Mesenchymal stem cell (in vitro differentiated cells and primary cell): ENCODE measurements at regions not wholly inside any gene's neighbourhood (a gene's known extent, or its start where the extent isn't known, plus 50 kb on each side); places are given as distances from the start of the nearest gene placed in this dataset.

Experiments
- DNase-seq: peaks from one replicate; pipeline ENCODE4 v3.0.0-alpha.2; 2013
- H2AFZ ChIP-seq: one replicate; pipeline ENCODE4 v1.6.1; 2013; ENCODE audit warnings: low read depth, mild to moderate bottlenecking, control low read depth, inconsistent platforms, low read length, moderate library complexity
- H2AK5ac ChIP-seq: 2 replicates; pipeline ENCODE4 v1.6.1; 2013; ENCODE audit warnings: low read length, moderate library complexity, mild to moderate bottlenecking, inconsistent platforms; ENCODE audit not compliant: severe bottlenecking
- H2BK120ac ChIP-seq: one replicate; pipeline ENCODE4 v1.6.1; 2013; ENCODE audit warnings: low read depth, mild to moderate bottlenecking, inconsistent platforms, low read length, moderate library complexity
- H2BK12ac ChIP-seq, 2 experiments: one replicate each; pipeline ENCODE4 v1.6.1; 2013; ENCODE audit warnings: inconsistent platforms in 2 of 2, low read length in 2 of 2, mild to moderate bottlenecking in 2 of 2, moderate library complexity in 2 of 2, control low read depth in 1 of 2
- H2BK15ac ChIP-seq: one replicate; pipeline ENCODE4 v1.6.1; 2013; ENCODE audit warnings: mild to moderate bottlenecking, low read depth, inconsistent platforms; ENCODE audit not compliant: poor library complexity, severe bottlenecking
- H2BK5ac ChIP-seq: 2 replicates; pipeline ENCODE4 v1.6.1; 2013; ENCODE audit warnings: low read depth, mild to moderate bottlenecking, low read length, control low read depth, inconsistent platforms; ENCODE audit not compliant: poor library complexity, severe bottlenecking
- H3K14ac ChIP-seq, 2 experiments: one replicate each; pipeline ENCODE4 v1.6.1; 2013; ENCODE audit warnings: inconsistent platforms in 2 of 2, low read length in 2 of 2, control low read depth in 1 of 2, mild to moderate bottlenecking in 1 of 2, moderate library complexity in 1 of 2
- H3K18ac ChIP-seq, 2 experiments: one replicate each; pipeline ENCODE4 v1.6.1; 2013; ENCODE audit warnings: inconsistent platforms in 2 of 2, low read length in 2 of 2, control low read depth in 1 of 2, low read depth in 1 of 2, mild to moderate bottlenecking in 1 of 2
- H3K23ac ChIP-seq, 2 experiments: one replicate each; pipeline ENCODE4 v1.6.1; 2013; ENCODE audit warnings: inconsistent platforms in 2 of 2, low read length in 2 of 2, mild to moderate bottlenecking in 2 of 2, moderate library complexity in 2 of 2, control low read depth in 1 of 2
- H3K27ac ChIP-seq: 2 replicates; pipeline ENCODE4 v1.5.1; 2013; ENCODE audit warnings: mild to moderate bottlenecking, moderate library complexity, low read length, control low read depth, inconsistent platforms; ENCODE audit not compliant: poor library complexity, severe bottlenecking
- H3K27me3 ChIP-seq, 2 experiments: 2 replicates each; pipeline versions ENCODE4 v1.6.1 to v1.7.0; 2013; ENCODE audit warnings: low read length in 2 of 2, mild to moderate bottlenecking in 2 of 2, moderate library complexity in 2 of 2, control low read depth in 1 of 2, inconsistent platforms in 1 of 2; ENCODE audit not compliant: control insufficient read depth in 1 of 2, insufficient read depth in 1 of 2
- H3K36me3 ChIP-seq, 2 experiments: 2 replicates each; pipeline versions ENCODE4 v1.6.1 to v1.7.0; 2013; ENCODE audit warnings: low read length in 2 of 2, control low read depth in 1 of 2, inconsistent platforms in 1 of 2, low read depth in 1 of 2, mild to moderate bottlenecking in 1 of 2; ENCODE audit not compliant: insufficient read depth in 2 of 2, control insufficient read depth in 1 of 2
- H3K4ac ChIP-seq, 2 experiments: one replicate each; pipeline ENCODE4 v1.6.1; 2013; ENCODE audit warnings: inconsistent platforms in 2 of 2, low read length in 2 of 2, mild to moderate bottlenecking in 2 of 2, moderate library complexity in 2 of 2, control low read depth in 1 of 2, low read depth in 1 of 2
- H3K4me1 ChIP-seq: 2 replicates; pipeline ENCODE4 v1.6.1; 2013; ENCODE audit warnings: low read depth, low read length, control low read depth; ENCODE audit not compliant: control insufficient read depth, insufficient read depth
- H3K4me2 ChIP-seq: 2 replicates; pipeline ENCODE4 v1.6.1; 2013; ENCODE audit warnings: low read length, mild to moderate bottlenecking, inconsistent platforms; ENCODE audit not compliant: poor library complexity, severe bottlenecking
- H3K4me3 ChIP-seq, 2 experiments: 2 replicates each; pipeline versions ENCODE4 v1.5.1 to v1.7.0; 2013; ENCODE audit warnings: low read length in 2 of 2, mild to moderate bottlenecking in 2 of 2, control low read depth in 1 of 2, low read depth in 1 of 2; ENCODE audit not compliant: insufficient read depth in 1 of 2
- H3K79me1 ChIP-seq: replicated peaks from 2 replicates; pipeline ENCODE4 v1.6.1; 2013; ENCODE audit warnings: mild to moderate bottlenecking, control low read depth, low read length, inconsistent platforms; ENCODE audit not compliant: poor library complexity, severe bottlenecking
- H3K9ac ChIP-seq: 2 replicates; pipeline ENCODE4 v1.7.0; 2013; ENCODE audit warnings: mild to moderate bottlenecking, low read length, moderate library complexity
- H3K9me3 ChIP-seq: 2 replicates; pipeline ENCODE4 v1.7.0; 2013; ENCODE audit warnings: mild to moderate bottlenecking, low read length; ENCODE audit not compliant: control insufficient read depth
- H4K8ac ChIP-seq: one replicate; pipeline ENCODE4 v1.6.1; 2013; ENCODE audit warnings: inconsistent platforms, mild to moderate bottlenecking, low read length, moderate library complexity
- H4K91ac ChIP-seq: one replicate; pipeline ENCODE4 v1.6.1; 2013; ENCODE audit warnings: mild to moderate bottlenecking, low read length, inconsistent platforms
- WGBS: methylation state at CpG from one replicate; pipeline ENCODE4 v1.1.7; 2013; ENCODE audit warnings: mixed read lengths; 5-methylcytosine and 5-hydroxymethylcytosine counted together

DNA sequence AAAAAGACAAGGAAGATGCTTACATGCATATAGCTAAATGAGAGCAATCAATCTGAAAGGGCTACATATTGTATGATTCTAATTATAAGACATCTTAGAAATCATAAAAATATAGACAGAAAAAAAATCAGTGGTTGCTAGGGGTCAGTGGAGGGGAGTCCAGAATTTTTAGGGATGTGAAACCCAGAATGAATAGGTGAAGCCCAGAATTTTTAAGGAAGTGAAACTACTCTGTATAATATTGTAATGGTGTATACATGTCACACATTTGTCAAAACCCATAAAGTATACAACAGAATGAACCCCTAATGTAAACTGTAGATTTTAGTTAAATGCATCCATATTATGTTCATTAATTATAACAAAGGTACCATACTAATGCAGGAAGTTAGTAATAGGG lies 713.2 kb downstream of the FLRT2 start:
- H4K8ac ChIP-seq = no peak overlapping the region
- H3K14ac ChIP-seq = no peak overlapping the region
- H3K9ac ChIP-seq = no peak overlapping the region
- no peak overlapping the region for H2BK5ac ChIP-seq
- peaks cover 11% of the 10 kb centered on the region for H3K9me3 ChIP-seq
- no peaks in the 10 kb centered on the region for H3K36me3 ChIP-seq
- H3K4me1 ChIP-seq = no peaks in the 10 kb centered on the region
- H3K4me3 ChIP-seq = no peak overlapping the region
- H2BK12ac ChIP-seq = no peak overlapping the region
- no peak overlapping the region for H3K23ac ChIP-seq
- H3K4me2 ChIP-seq = no peak overlapping the region
- H3K4ac ChIP-seq = no peak overlapping the region
- no peak overlapping the region for H2BK15ac ChIP-seq
- no peak overlapping the region for H2AFZ ChIP-seq
- H3K27me3 ChIP-seq = no peaks in the 10 kb centered on the region
- no peaks in the 10 kb centered on the region for H3K79me1 ChIP-seq
- DNase-seq = no peak
- no peak overlapping the region for H2BK120ac ChIP-seq
- H3K27ac ChIP-seq = no peak overlapping the region
- no peak overlapping the region for H3K18ac ChIP-seq
- H4K91ac ChIP-seq = no peak overlapping the region
- no peak overlapping the region for H2AK5ac ChIP-seq

DNA sequence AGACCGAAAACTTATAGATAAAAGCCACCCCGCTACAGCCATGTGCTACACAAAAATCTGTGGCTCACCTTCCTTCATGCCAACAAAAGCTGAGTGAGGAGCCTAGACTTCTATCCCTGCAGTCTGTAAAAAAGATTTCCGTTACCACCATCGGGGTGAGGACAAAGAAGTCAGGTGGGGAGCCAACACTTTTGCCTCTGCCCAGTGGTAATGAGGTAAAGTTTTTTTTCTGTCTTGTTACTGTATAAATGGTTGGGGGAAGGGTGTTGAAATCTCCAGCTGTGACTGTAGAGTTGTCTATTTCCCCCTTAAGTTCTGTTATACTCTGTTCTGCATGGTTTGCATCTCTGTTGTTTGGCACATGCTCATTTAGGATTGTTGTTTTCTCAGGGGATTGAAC lies 707.8 kb downstream of the FLRT2 start:
- H3K9me3 ChIP-seq = peaks cover 31% of the 10 kb centered on the region
- no peak for DNase-seq
- H3K36me3 ChIP-seq = no peaks in the 10 kb centered on the region
- WGBS = 72% methylated on average over 4 of the region's 4 CpGs
- no peak overlapping the region for H3K9ac ChIP-seq
- H3K18ac ChIP-seq = no peak overlapping the region
- no peak overlapping the region for H2BK120ac ChIP-seq
- no peak overlapping the region for H4K91ac ChIP-seq
- H2BK5ac ChIP-seq = no peak overlapping the region
- H3K79me1 ChIP-seq = no peaks in the 10 kb centered on the region
- no peak overlapping the region for H2AK5ac ChIP-seq
- H3K4me3 ChIP-seq = no peak overlapping the region
- H3K14ac ChIP-seq = no peak overlapping the region
- no peak overlapping the region for H3K4ac ChIP-seq
- H4K8ac ChIP-seq = no peak overlapping the region
- no peak overlapping the region for H3K27ac ChIP-seq
- peak overlapping the region; percentile 27 for H2AFZ ChIP-seq
- no peak overlapping the region for H2BK15ac ChIP-seq
- no peaks in the 10 kb centered on the region for H3K4me1 ChIP-seq
- H3K23ac ChIP-seq = no peak overlapping the region
- H2BK12ac ChIP-seq = no peak overlapping the region
- no peak overlapping the region for H3K4me2 ChIP-seq
- H3K27me3 ChIP-seq = no peaks in the 10 kb centered on the region

DNA sequence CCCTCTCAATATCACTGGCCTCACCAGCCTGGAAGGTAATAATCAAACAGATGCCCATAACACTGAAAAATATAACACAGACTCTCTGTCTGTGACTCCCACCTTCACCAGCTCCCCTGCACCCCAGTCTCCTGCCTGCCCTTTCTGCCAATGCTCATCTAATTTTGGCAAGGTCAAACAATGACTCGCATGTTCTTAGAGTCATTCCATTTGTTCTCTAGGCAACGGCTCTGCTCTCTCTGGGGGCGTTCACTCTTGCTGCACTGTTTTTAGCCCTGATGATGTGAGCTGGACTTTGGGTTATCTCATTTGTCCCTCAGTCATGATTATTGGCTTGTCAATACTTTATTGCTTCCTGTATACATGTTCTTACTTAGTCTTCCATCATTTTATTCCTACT lies 691.8 kb downstream of the FLRT2 start:
- Histone ChIP-seq H3K9ac (no peak overlapping the region), H2AK5ac (no peak overlapping the region), H3K4me3 (no peak overlapping the region), H3K4me1 (peaks cover 2% of the 10 kb centered on the region), H2BK120ac (no peak overlapping the region), H3K27me3 (no peaks in the 10 kb centered on the region), H3K79me1 (no peaks in the 10 kb centered on the region), H2BK5ac (no peak overlapping the region), H3K27ac (no peak overlapping the region), H3K23ac (no peak overlapping the region), H4K91ac (no peak overlapping the region), H2AFZ (no peak overlapping the region), H3K9me3 (no peaks in the 10 kb centered on the region), H3K14ac (no peak overlapping the region), H3K36me3 (no peaks in the 10 kb centered on the region), H3K4ac (no peak overlapping the region), H2BK12ac (no peak overlapping the region), H3K18ac (no peak overlapping the region), H3K4me2 (no peak overlapping the region), H2BK15ac (no peak overlapping the region), H4K8ac (no peak overlapping the region)
- 24% methylated on average over 3 of the region's 3 CpGs for WGBS
- DNase-seq = peak; percentile 17

DNA sequence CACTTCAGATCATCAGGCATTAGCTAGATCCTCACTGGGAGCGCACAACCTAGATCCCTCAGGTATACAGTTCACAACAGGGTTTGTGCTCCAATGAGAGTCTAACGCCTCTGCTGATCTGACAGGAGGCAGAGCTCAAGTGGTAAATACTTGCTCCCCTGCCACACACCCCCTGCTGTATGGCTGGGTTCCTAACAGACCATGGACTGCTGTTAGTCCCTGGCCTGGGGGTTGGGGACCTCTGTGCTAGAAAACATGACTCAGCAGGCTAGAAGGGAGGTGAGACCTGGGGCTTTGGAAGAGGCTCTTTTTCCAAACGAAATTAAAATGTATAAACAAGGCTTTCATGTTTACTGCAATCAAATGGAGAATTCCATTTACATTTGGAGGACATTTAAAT lies 691.1 kb downstream of the FLRT2 start:
- Histone ChIP-seq H2BK12ac (no peak overlapping the region), H3K9me3 (no peaks in the 10 kb centered on the region), H2BK15ac (no peak overlapping the region), H2BK5ac (no peak overlapping the region), H3K9ac (no peak overlapping the region), H3K27ac (no peak overlapping the region), H3K4me1 (peaks cover 2% of the 10 kb centered on the region), H2AK5ac (no peak overlapping the region), H3K36me3 (no peaks in the 10 kb centered on the region), H2BK120ac (no peak overlapping the region), H2AFZ (peak overlapping the region; percentile 8), H3K4me2 (no peak overlapping the region), H4K8ac (no peak overlapping the region), H3K79me1 (no peaks in the 10 kb centered on the region), H4K91ac (no peak overlapping the region), H3K14ac (no peak overlapping the region), H3K4me3 (no peak overlapping the region), H3K4ac (no peak overlapping the region), H3K18ac (no peak overlapping the region), H3K27me3 (no peaks in the 10 kb centered on the region), H3K23ac (no peak overlapping the region)
- DNase-seq = peak; percentile 23
- 55% methylated on average over 2 of the region's 3 CpGs for WGBS
